ENCODE measurements at regions not wholly inside any gene's neighbourhood (a gene's known extent, or its start where the extent isn't known, plus 50 kb on each side); places are given as distances from the start of the nearest gene placed in this dataset.
"Not testable (repeated sequence)": the region's sequence is repeated elsewhere in the genome, so short reads cannot be mapped to it uniquely, and the experiment has no call there.

DNA sequence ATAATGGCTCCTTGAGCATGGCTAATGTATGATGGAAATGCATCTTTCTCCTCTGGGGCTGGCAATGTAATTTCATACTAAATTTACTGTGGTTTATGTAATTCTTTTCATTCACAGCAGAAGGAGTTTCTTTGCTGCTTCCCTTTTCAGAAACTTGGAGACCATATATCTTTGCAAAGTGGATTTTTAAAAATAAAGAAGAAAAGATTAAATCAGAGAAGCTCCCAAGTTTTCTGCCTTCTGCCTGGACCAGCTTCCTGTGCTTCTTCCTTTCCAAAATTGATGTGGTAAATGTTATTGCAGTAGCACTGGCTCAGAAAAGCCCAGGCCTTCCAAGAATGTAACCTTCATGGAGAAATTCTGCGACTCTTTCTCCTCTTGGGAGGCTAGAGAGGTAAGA is 300.1 kb upstream of the NCAM1 start:
- no peak for DNase-seq

DNA sequence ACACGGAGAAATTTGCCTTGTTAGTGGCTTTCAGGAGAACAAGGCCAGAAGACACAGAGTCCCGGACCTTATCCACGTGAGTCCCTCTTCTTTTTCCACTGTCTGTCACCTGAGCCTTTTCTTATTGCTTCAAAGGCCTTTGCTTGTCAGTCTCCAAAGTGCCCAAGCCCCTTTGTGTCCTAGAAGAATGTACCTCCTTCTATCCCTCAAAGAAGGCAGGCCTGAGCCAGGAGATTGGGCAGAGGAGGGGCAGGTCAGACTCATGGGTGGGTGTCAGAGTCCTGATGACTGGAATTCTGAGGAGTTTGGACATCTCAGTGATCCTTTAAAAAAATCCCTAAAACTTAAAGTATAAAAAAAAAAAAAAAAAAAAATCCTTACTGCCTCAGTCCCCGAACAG is 299.6 kb upstream of the NCAM1 start:
- DNase-seq: no peak

DNA sequence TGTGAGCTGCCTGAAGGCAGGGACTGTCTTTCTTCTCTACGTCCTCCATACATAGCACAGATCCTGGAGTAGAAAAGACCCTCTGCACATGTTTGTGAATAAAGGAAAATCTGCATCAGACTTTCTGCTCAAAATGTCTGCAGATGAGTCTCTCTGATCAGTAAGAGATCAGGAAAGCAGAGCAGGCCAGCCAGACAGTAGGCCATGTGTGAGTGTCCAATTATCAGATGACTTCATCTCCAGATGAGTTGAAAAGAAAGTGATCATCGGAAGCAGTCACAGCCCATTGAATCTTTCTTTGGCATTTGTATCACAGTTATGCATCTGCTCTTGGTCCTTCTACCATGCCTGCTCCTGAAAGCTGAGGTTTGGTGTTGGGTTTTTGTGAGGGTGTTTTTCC is 298.7 kb upstream of the NCAM1 start:
- DNase-seq: no peak

DNA sequence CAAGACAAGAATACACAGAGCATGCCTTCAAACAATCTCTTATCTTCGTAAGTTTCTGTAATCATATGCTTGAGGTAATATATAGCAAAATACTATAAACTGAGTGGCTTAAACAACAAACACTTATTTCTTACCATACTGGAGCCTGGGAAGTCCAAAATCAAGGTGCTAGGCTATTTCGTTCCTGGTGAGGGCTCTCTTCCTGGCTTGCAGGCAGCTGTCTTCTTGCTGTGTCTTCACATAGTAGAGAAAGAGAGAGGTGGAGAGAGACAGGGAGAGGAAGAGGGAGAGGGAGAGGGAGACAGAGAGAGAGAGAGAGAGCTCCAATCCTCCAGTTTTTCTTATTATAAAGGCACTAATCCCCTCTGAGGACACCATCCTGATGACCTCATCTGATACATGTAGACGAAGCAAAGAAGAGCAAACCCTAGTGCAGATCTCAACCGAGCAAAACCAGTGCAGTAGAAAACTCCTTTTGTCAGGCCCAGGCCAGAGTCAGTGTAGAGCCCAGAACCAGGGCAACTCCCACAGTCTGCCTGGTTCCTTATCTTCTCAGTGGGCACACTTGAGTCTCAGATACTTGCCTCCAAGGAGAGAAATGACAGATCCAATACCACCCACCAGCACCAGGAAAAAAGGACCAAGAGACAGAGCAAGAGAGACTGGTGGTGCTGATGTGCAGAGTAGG is 297.1 kb upstream of the NCAM1 start:
- no peak for DNase-seq

DNA sequence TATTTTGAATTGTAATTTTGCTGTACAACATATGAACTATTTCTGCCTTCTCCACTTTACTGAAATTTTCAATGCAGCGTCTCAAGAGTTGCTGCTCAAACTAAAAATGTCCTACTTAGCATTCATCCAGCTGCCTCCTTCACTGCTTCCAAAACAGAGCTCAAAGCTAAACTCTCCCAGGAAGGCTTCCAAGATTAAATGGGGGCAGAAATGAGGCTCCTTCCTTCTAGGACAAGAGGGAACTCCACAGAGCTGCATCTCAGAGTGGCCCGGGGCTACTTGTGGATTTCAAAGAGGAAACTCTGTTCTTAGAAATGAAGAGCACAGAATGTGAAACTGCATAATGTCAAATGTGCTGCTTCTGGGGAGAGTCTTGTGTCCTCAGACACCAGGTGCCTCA is 295.9 kb upstream of the NCAM1 start:
- DNase-seq: no peak

DNA sequence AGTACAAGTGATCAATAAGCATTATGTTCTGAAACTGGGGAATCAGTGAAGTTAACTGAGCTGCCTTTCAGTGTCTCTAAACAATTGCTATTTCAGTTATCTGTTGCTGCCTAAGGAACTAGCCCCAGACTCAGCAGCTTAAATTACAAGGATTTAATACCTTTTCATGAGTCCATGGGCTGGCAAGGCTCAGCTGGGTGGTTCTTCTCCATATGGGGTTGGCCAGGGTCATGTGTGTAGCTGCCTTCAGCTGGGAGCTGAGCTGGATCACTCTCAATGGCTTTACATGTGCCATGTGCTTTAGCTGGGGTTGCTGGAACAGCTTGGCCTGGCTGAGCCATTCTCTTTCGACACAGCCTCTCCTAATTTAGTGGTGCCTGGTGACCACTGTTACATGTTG is 295.0 kb upstream of the NCAM1 start:
- DNase-seq: no peak

DNA sequence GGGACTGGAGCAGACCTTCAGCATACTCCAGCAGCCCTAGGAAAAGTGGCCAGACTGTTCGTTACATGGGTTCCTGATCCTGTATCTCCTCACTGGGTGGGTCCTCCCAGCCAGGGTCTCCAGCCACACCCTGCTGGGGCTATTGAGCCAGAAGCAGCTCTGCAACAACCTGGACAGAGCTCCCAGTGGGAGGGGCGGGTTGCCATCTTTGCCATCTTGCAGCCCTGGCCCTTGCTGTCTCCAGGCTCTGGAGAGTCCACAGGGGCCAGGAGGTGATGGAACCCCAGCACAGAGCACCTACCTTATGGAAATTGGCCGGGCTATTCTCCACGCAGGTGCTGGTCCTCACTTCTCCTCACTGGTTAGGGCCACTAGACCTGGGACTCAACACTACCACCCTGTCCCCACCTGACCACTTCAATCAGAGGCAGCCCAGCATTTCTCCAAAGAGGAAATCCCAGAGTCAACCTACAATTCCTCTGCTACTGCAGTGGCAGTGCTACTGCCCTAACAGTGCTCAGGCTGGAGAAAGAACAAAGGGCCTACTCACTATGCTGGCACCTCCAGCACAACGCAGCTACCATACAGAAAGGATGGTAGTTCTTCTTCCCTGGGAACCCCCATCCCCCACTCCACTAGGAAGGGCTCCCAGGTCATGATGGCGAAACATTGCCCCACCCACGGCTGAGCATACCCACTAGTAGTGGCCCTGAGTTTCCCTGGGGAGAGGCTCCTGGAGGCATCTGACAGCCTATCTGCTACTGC is 290.2 kb upstream of the NCAM1 start:
- DNase-seq: no peak

DNA sequence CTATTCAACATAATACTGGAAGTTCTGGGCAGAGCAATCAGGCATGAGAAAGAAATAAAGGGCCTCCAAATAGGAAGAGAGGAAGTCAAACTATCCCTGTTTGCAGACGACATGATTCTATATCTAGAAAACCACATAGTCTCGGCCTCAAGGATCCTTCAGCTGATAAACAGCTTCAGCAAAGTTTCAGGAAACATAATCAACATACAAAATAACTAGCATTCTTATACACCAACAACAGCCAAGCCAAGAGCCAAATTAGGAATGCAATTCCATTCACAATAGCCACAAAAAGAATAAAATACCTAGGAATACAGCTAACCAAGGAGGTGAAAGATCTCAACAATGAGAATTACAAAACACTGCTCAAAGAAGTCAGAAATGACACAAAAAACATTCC is 287.8 kb upstream of the NCAM1 start:
- not testable (repeated sequence) for DNase-seq

DNA sequence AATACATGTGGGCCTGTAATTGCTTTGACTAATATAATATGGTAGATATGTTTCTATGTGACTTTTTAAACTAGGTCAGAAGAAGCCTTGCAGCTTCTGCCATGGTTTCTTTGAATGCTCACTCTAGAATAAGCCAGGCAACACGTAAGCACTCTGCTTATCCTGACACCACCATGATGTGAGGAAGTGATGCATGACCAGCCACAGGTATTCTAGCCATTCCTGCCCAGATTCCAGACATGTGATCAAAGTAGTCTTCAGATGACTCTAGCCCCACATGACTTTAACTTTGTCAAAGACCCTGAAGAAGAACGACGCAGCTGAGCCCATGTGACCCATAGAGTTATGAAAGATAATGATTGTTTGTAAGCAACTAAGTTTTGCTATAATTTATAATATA is 276.1 kb upstream of the NCAM1 start:
- no peak for DNase-seq

DNA sequence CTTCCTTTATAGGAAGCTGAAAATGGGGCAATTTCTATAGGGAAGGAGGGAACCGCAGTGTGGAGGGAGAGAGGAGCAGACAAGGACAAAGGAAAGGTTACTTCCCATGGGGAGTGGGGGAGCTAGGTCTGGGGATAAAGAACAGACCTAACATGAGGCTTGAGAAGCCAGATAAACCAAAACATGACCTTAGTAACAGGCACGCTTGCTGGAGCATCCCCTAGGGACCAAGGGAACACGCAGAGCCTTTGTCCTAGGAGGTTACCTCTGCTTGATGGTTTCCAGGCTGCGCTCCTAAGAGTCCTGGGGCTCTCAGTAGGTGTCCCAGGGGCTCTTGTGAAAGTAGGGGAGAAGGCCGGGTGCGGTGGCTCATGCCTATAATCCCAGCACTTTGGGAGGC is 271.4 kb upstream of the NCAM1 start:
- DNase-seq: no peak

DNA sequence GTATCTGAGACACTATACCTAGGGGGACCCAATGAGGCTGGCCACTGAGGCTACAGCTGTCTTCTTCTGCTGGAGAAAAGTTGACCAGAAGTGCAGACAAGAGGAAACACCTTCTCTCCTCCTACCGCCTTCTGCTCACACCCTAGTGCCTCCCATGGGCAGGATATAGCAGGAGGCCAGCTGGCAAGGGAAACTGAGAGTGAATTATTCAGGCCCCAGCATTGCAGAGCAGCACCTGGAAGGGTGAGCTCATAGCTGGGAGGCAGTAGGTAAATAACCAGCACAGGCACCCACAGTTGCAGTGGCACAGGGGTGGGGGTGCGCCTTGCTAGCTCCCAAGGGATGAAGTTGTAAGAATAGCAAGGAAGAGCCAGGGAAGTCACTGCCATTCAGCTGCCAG is 267.4 kb upstream of the NCAM1 start:
- DNase-seq: no peak

DNA sequence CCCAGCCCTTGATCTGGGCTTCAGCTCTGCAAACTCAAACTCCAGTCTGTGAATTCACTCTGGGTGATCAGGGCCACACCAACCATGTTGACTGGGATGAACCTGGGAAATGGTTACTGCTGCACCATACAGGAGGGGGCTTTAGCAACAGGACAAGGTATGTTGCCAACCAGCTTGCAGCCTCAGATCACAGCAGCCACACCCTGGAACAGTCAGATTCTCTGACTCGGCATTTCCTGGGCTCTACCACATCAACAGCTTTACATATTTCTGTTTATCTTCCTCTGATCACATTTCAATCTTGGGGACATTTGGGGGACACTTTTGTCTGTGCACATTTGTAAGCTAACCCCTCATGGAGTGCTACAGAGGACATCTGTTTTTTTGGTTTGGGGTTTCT is 267.0 kb upstream of the NCAM1 start:
- no peak for DNase-seq

DNA sequence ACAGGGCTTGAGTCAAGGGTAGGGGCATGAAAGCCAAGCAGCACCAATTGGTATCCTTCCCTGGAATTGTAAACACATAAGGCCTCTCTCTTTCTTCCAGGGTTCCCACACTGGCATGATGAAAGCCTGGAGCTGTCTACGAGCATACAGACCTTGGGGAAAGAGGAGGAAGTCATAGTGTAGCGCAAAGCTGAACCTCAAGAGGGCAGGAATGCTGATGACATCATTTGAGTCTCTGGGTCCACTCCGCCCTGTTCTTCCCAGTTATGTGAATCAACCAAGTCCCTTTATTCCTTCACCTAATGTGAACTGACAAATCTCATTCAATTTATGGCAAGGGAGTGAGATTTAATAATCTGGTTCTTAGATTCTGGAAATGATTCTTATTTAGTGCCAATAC is 266.4 kb upstream of the NCAM1 start:
- DNase-seq: no peak

DNA sequence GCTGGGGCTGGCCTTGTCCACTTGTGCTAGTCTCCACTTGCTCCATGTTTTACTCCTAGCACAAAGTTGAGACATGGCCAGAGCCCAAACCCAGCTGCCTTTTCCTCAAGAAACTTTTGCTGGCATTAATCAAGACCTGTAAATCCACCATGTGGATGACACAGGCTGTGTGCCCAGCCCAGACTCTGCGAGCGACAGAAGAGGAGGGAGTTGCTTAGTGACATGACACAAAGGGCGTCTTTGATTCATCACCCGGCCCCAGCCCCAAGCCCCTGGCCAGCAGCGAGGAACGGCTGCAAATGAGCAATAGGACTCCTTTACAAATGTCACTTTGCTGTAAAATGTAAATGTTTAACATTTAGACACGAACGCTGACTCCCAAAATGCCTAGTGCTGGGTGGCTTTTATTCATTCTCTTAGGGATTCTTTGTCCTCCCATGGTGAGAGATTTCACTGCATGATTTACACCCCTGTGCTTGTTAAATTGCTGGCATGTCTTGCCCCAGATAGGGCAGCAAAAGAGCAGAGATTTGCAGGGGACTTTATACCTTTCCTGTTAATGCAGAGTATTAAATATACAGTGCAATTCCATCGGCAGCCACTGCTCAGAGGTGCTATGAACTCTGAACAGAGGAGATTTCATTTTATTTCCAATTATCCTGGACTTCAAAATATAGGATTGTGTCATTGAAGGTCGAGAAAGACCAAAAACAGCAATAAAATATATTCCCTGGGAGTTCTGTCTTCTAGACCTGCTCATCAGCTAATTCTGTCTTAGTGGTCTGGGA is 263.6 kb upstream of the NCAM1 start:
- no peak for DNase-seq

DNA sequence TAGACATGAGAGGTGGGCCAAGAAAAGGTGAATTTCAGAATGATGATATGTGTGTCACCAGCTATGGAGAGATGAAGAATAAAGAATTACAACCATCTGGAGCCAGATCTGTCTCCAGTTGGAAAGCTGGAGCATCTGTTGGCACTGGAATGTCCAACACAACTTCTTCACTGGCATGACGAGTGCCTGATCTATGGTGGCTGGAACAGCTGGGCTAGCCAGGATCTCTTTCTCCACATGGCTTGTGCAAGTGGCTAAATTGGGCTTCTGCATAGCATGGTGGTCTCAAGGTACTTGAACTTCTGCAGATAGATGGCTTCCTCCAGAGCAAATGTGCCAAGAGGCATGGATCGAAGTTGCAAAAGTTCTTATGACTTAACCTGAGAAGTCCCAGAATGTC is 256.1 kb upstream of the NCAM1 start:
- DNase-seq: no peak

DNA sequence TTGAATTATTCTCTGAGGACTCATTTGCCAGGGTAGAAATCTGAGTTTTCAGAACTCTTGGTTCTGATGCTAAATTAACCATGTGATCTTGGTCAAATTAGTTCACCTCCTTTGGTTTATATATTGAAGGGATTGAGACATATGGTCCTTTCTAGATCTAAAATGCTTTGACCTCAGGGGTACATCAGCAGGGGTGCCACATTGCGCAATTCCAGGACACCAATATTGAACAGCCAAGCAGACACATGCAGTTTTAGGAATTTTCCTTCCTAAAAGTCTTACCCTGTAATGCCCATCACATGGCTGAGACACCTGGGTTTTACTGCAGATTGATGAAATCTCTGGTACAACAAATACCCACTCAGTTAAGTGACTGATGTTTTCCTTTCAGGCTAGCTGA is 254.4 kb upstream of the NCAM1 start:
- no peak for DNase-seq

DNA sequence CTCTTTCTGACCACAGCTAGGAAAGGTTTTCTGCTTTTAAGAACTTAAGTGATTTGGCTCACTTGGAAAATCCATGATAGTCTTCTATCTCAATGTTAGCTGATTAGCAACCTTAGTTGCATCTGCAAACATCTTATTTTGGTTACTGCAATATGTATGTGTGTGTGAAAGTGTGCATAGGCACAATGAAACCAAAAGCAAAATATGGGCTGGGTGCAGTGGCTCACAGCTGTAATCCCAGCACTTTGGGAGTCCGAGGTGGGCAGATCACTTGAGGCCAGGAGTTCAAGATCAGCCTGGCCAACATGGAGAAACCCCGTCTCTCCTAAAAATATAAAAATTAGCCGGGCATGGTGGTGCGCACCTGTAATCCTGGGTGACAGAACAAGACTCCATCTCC is 246.9 kb upstream of the NCAM1 start:
- not testable (repeated sequence) for DNase-seq

DNA sequence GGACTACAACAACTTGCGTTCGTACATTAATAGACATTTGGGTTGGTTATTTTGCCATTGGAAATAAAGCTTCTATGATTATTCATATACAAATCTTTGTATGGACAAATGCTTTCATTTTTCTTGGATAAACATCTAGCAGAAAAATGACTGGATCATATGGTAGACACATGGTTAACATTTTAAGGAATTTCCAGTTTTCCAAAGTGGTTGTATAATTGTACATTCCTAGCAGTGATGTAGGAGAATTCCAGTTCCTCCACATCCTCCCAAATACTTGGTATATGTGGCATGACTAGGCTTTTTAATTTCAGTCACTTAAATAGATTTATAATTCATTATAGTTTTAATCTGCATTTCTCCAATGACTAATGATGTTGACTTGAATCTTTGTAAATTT is 246.2 kb upstream of the NCAM1 start:
- DNase-seq: no peak

DNA sequence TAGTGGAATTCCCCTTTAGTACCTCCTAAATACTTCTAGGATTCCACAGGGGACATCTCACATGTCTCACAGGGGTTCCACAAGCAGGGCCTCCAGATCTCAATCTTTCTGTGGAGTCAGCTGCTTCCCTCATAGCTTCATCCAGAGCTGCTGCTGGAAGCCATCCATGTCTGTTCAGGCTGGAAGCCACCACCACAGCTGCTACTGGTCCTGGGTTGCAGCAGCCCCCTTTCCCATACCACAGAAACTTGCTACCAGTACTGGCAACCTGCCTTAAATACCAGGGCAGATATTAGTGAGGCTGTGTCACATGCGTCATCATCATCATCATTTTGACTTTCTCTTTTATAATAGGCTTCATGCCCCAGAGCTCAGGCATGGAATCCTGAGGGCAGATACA is 242.7 kb upstream of the NCAM1 start:
- DNase-seq: no peak

DNA sequence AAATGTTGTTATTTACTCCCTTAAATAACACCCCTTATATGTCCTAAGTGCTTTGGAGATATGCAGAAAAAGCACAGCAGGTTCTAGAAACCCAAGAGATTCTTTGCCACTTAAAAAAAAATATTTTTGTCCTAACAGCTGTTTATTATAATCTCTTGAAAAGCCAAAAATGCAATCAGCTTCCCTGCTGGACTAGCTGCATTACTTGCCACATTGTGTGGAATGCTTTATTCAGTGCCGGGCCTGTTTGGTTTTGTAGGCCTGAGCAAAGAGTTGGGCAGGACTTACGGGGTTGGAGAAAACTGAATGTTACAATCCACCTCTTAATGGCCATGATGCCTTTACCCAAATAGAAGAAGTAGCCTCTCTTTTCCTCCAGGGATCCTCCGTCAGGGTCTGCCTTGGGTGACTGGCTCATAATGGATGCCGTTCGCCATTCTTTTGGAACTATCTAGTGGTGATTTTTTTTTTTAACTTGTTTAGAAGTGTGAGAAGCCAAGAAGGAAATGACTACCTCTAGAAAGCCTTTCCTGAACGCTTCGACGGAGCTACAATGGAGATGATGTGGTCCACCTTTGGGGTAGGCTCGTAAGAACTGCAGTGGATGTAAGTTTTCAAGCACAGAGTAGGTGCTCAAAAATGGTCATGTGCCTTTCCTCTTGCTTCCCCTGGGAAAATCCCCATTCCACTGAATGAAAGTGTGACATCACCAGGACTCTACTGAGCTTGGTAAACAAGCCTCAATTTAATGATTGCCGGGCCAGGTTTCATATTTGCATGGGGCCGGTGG is 241.3 kb upstream of the NCAM1 start:
- DNase-seq: no peak

DNA sequence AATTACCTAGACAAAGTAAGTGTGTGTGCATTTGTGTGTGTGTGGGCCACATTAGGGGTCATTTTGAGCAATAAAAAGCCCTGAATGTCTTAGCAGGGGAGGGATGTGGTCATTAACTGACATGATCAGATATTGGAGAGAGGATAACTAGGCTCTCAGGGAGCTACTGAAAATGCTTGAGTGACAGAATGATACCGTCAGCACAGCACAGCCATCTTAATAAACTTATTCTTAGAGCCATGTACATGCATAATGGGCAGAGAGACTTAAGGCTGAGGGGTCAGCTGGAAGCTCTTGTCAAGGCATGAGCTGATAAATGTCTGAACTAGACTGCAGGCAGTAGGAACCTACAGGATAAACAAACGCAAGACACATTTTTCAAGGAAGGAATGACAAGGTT is 239.1 kb upstream of the NCAM1 start:
- DNase-seq: no peak

DNA sequence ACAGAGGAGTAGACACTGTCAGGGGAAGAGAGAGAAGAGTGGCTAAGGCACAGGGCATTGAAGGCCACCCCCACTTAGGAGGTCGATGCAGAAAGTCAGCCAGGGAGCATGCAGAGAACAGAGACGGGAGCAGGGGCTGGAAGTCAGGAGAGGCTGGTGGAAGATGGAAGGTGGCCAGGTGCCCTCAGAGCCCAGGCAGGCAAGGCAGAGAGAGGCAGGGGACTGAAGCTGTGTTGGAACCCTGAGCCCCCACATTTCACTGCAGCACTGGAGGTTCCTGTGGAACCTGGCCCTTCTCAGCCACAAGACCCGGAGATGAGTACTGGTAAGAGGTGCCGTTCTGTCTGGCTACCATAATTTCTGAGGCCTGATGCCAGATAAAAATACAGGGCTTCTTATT is 238.3 kb upstream of the NCAM1 start:
- no peak for DNase-seq

Data from suppressor macrophage treated with lipopolysaccharide for 4 hours (primary cell).